OCI-LY7 (cell line): ENCODE measurements at regions not wholly inside any gene's neighbourhood (a gene's known extent, or its start where the extent isn't known, plus 50 kb on each side); places are given as distances from the start of the nearest gene placed in this dataset.
A peak's percentile ranks its signal among the peaks of the same experiment; 100 is the strongest.

Experiments used
- BruUV-seq: library from RNA; stranded (reverse); fragments of 400-500 nt; replicated peaks from 2 replicates; lab custom pipeline; 2021; lab: Mats Ljungman, UMichigan
- CTCF ChIA-PET: fragments of 300-600 bp; sonication (Branson Sonifier 250); formaldehyde crosslinking; loops from one replicate; lab custom pipeline; 2022; ENCODE audit warnings: antibody characterized with exemption; ENCODE audit not compliant: unreplicated experiment; lab: Charles Lee
- POLR2A ChIA-PET: fragments of 300-600 bp; sonication (Branson Sonifier 250); formaldehyde crosslinking; loops from one replicate; lab custom pipeline; 2022; ENCODE audit warnings: antibody characterized with exemption; lab: Charles Lee
- DNase-seq: peaks from one replicate; pipeline ENCODE4 v3.0.0-alpha.2; 2015; ENCODE audit warnings: low spot score
- H2AFZ ChIP-seq: fragments of 200-600 bp; sonication (generic), shearing (Covaris generic); 2 replicates; pipeline ENCODE4 v1.6.1; 2014; ENCODE audit warnings: mild to moderate bottlenecking, antibody characterized with exemption, low read length, moderate library complexity
- H3K27ac ChIP-seq: fragments of 200-600 bp; sonication (generic); 2 replicates; pipeline ENCODE4 v1.5.1; 2014; ENCODE audit warnings: mixed run types, low read depth, mild to moderate bottlenecking, moderate library complexity, low read length, inconsistent platforms; ENCODE audit not compliant: poor library complexity, severe bottlenecking
- H3K36me3 ChIP-seq: fragments of 200-600 bp; sonication (generic); 2 replicates; pipeline ENCODE4 v1.6.1; 2014; ENCODE audit warnings: mild to moderate bottlenecking, antibody characterized with exemption, low read length, moderate library complexity, mixed read lengths; ENCODE audit not compliant: insufficient read depth
- H3K4me1 ChIP-seq: fragments of 200-600 bp; sonication (generic); 2 replicates; pipeline ENCODE4 v1.5.1; 2014; ENCODE audit warnings: mild to moderate bottlenecking, low read length; ENCODE audit not compliant: insufficient read depth, poor library complexity, severe bottlenecking
- H3K4me2 ChIP-seq: fragments of 200-600 bp; sonication (generic); 2 replicates; pipeline ENCODE4 v1.6.1; 2014; ENCODE audit warnings: mild to moderate bottlenecking, low read length
- H3K4me3 ChIP-seq: fragments of 200-600 bp; sonication (generic); 2 replicates; pipeline ENCODE4 v1.5.1; 2014; ENCODE audit warnings: mild to moderate bottlenecking, low read depth, low read length; ENCODE audit not compliant: poor library complexity, severe bottlenecking
- H3K79me2 ChIP-seq: fragments of 200-600 bp; sonication (generic); 2 replicates; pipeline ENCODE4 v1.6.1; 2016; ENCODE audit warnings: low read depth, mild to moderate bottlenecking, low read length, moderate library complexity, mixed read lengths; ENCODE audit not compliant: insufficient read depth
- H3K9me2 ChIP-seq: fragments of 200-600 bp; sonication (generic); 2 replicates; pipeline ENCODE4 v1.6.1; 2016; ENCODE audit warnings: mild to moderate bottlenecking, low read length, mixed read lengths; ENCODE audit not compliant: insufficient read depth
- H3K9me3 ChIP-seq: fragments of 200-600 bp; sonication (generic); 2 replicates; pipeline ENCODE4 v1.6.1; 2014; ENCODE audit warnings: mild to moderate bottlenecking, mixed run types, low read length, mixed read lengths
- H4K20me1 ChIP-seq: fragments of 200-600 bp; sonication (generic); 2 replicates; pipeline ENCODE4 v1.6.1; 2014; ENCODE audit warnings: mild to moderate bottlenecking, antibody characterized with exemption, low read length, moderate library complexity, mixed read lengths; ENCODE audit not compliant: insufficient read depth
- EZH2phosphoT487 ChIP-seq: fragments of 200-600 bp; sonication (generic); IDR thresholded peaks from 2 replicates; pipeline ENCODE4 v1.6.1; 2018; ENCODE audit warnings: low read depth, borderline replicate concordance, mild to moderate bottlenecking, mixed run types, antibody characterized with exemption, low read length, moderate library complexity, mixed read lengths
- intact Hi-C: fragments of 100-400 bp; cut with micrococcal nuclease; formaldehyde crosslinking; loops from one replicate; pipeline ENCODE4 v1.10.0; 2022; ENCODE audit not compliant: unreplicated experiment
- TF ChIP-seq, protein P1 (sequence below): fragments of 200-600 bp; sonication (generic); conservative IDR thresholded peaks from 2 replicates; pipeline ENCODE4 v1.5.1; 2014; ENCODE audit warnings: mild to moderate bottlenecking, antibody characterized with exemption, low read length, moderate library complexity, mixed read lengths

- ChIA-PET POLR2A (interaction anchor here (0.7 to 8.4 kb wide), 12 partner anchors 7 to 271 kb away, joined by 3 to 91 read pairs (median 4); no protein-coding TSS in a partner anchor), CTCF (interaction anchor here (0.6 kb wide), 1 partner anchor 264 kb away, joined by 3 read pairs; no protein-coding TSS in a partner anchor)
- H3K79me2 ChIP-seq: no peaks in the 10 kb centered on the region; the same call in 1 of the 2 replicates
- DNase-seq: no peak
- H3K4me2 ChIP-seq: no peak overlapping the region
- H3K4me1 ChIP-seq: peaks cover 83% of the 10 kb centered on the region
- no peak overlapping the region for H3K4me3 ChIP-seq
- peak overlapping the region; percentile 63; the same call in 1 of the 2 replicates for H2AFZ ChIP-seq
- peaks cover 25% of the 10 kb centered on the region for H3K36me3 ChIP-seq
- H3K9me2 ChIP-seq: no peaks in the 10 kb centered on the region
- TF ChIP-seq EZH2phosphoT487: no peak
- TF ChIP-seq, protein P1, sequence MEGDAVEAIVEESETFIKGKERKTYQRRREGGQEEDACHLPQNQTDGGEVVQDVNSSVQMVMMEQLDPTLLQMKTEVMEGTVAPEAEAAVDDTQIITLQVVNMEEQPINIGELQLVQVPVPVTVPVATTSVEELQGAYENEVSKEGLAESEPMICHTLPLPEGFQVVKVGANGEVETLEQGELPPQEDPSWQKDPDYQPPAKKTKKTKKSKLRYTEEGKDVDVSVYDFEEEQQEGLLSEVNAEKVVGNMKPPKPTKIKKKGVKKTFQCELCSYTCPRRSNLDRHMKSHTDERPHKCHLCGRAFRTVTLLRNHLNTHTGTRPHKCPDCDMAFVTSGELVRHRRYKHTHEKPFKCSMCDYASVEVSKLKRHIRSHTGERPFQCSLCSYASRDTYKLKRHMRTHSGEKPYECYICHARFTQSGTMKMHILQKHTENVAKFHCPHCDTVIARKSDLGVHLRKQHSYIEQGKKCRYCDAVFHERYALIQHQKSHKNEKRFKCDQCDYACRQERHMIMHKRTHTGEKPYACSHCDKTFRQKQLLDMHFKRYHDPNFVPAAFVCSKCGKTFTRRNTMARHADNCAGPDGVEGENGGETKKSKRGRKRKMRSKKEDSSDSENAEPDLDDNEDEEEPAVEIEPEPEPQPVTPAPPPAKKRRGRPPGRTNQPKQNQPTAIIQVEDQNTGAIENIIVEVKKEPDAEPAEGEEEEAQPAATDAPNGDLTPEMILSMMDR: no peak
- no peaks in the 10 kb centered on the region for H4K20me1 ChIP-seq
- H3K27ac ChIP-seq: peak overlapping the region; percentile 97
- intact Hi-C loops: no loop called here
- peaks cover 21% of the 10 kb centered on the region for H3K9me3 ChIP-seq
- no TSS peak for BruUV-seq
These were observed 148.9 kb upstream of the UBE2E1 start for GRCh38 chr3:23656821-23657220.

DNA sequence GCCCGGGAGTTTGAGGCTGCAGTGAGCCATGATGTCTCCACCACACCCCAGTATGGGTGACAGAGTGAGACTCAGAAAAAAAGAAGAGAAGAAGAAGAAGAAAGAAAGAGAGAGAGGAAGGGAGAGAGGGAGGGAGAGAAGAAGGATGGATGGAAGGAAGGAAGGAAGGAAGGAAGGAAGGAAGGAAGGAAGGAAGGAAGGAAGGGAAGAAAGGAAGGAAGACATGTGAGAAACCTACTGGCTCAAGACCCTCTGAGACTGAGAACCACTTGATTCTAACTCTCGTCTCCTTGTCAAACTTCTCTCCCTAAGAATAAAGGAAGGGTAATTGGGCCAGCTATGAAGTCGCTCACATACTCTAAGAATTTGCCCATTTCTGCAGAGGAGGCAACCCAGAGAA, 148.1 kb upstream of the UBE2E1 start:
- H3K4me2 ChIP-seq: peak overlapping the region; percentile 81
- ChIA-PET POLR2A (interaction anchor here (0.6 to 8.4 kb wide), 17 partner anchors 8 to 293 kb away, joined by 3 to 91 read pairs (median 5); no protein-coding TSS in a partner anchor), CTCF (interaction anchor here (1.1 kb wide), 1 partner anchor 9 kb away, joined by 4 read pairs; no protein-coding TSS in a partner anchor)
- H3K9me3 ChIP-seq: peaks cover 21% of the 10 kb centered on the region
- DNase-seq: no peak
- peak overlapping the region; percentile 63 for H2AFZ ChIP-seq
- H3K4me1 ChIP-seq: peaks cover 91% of the 10 kb centered on the region
- H4K20me1 ChIP-seq: no peaks in the 10 kb centered on the region
- no peak for TF ChIP-seq EZH2phosphoT487
- TF ChIP-seq, protein P1: no peak
- H3K4me3 ChIP-seq: no peak overlapping the region
- no peaks in the 10 kb centered on the region for H3K9me2 ChIP-seq
- intact Hi-C loops: loop anchor here (2.0 kb wide), 4 partner anchors 65 to 269 kb away; no protein-coding TSS in a partner anchor
- no TSS peak for BruUV-seq
- peak overlapping the region; percentile 97 for H3K27ac ChIP-seq
- no peaks in the 10 kb centered on the region; the same call in 1 of the 2 replicates for H3K79me2 ChIP-seq
- peaks cover 25% of the 10 kb centered on the region for H3K36me3 ChIP-seq

DNA sequence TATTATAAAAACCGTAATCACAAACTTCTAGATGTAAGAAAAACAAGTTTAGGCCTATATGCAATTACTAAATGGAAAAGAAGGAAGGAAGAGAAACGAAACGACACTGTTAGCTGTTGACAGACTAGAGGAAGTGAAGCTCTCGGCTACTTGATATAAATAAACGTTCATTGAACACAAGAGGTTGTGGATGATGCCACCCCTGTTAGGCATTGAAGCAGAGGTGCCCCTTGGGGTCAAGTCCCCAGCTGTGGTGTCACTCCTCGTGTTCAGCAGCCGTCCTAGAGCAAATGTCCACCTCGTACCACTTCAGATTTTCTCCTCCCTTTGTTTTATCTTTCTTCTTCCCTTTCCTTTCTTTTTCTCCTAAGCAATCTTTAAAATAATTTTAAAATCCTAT, 146.5 kb upstream of the UBE2E1 start:
- intact Hi-C loops: loop anchor here (2.0 kb wide), 4 partner anchors 66 to 270 kb away; no protein-coding TSS in a partner anchor
- H3K79me2 ChIP-seq: no peaks in the 10 kb centered on the region; the same call in 1 of the 2 replicates
- TF ChIP-seq EZH2phosphoT487: no peak
- TF ChIP-seq, protein P1: no peak
- peak overlapping the region; percentile 97 for H3K27ac ChIP-seq
- H3K4me1 ChIP-seq: peaks cover 93% of the 10 kb centered on the region
- peak; percentile 96 for DNase-seq
- peaks cover 21% of the 10 kb centered on the region for H3K9me3 ChIP-seq
- peak overlapping the region; percentile 63; the same call in 1 of the 2 replicates for H2AFZ ChIP-seq
- ChIA-PET CTCF (interaction anchor here (0.6 to 1.1 kb wide), 2 partner anchors 9 to 230 kb away, joined by 3 read pairs; no protein-coding TSS in a partner anchor), POLR2A (interaction anchor here (0.6 to 8.4 kb wide), 31 partner anchors 9 to 453 kb away, joined by 3 to 91 read pairs (median 4); no protein-coding TSS in a partner anchor)
- peaks cover 25% of the 10 kb centered on the region for H3K36me3 ChIP-seq
- H4K20me1 ChIP-seq: no peaks in the 10 kb centered on the region
- no TSS peak for BruUV-seq
- H3K9me2 ChIP-seq: no peaks in the 10 kb centered on the region
- H3K4me2 ChIP-seq: peak overlapping the region; percentile 81
- peak overlapping the region; percentile 53 for H3K4me3 ChIP-seq
